ENCODE measurements at regions not wholly inside any gene's neighbourhood (a gene's known extent, or its start where the extent isn't known, plus 50 kb on each side); places are given as distances from the start of the nearest gene placed in this dataset.

DNA sequence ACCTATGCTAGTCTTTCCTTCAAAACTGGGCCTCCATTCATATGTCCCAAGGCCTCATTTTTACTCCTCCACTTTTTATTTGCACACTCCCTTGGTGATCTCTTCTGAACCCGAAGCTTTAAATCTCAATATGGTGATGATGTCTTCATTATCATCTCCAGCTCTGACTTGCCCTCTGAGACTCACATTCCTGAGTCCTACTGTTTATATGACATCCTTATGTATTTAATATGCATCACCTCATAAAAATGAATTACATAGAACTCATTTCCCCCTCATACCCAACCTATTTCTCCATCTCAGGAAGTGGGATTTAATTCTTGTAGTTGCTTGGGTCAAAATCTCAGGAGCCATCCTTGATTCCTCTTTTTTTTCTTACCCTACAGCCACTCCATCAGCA is 473.0 kb downstream of the EBF1 start:
- 73% methylated on average over 1 of the region's 1 CpG for WGBS

DNA sequence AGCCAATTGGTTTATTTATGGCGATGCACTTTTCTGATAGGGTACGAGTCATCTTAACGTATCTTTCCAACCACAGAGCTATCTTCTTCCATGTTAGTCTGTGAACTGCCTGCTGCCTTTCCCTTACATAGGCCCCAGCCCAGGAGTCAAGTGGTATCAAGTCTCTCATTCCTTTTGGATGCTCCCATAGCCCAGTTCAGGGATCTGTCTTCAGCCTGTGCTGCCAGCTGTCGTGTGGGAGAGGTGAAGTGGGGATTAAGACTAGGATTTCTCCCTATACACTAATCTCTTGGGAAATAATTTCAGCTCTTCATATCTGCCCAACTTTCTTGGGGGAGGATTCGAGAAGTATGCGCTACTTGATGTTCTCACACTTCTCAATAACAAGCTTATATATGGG is 475.7 kb downstream of the EBF1 start:
- Histone ChIP-seq H3K27me3 (no peaks in the 10 kb centered on the region), H3K27ac (no peak overlapping the region), H3K36me3 (no peaks in the 10 kb centered on the region), H3K4me3 (no peak overlapping the region), H3K4me1 (no peaks in the 10 kb centered on the region), H3K9me3 (no peaks in the 10 kb centered on the region)
- TF ChIP-seq, protein P1, sequence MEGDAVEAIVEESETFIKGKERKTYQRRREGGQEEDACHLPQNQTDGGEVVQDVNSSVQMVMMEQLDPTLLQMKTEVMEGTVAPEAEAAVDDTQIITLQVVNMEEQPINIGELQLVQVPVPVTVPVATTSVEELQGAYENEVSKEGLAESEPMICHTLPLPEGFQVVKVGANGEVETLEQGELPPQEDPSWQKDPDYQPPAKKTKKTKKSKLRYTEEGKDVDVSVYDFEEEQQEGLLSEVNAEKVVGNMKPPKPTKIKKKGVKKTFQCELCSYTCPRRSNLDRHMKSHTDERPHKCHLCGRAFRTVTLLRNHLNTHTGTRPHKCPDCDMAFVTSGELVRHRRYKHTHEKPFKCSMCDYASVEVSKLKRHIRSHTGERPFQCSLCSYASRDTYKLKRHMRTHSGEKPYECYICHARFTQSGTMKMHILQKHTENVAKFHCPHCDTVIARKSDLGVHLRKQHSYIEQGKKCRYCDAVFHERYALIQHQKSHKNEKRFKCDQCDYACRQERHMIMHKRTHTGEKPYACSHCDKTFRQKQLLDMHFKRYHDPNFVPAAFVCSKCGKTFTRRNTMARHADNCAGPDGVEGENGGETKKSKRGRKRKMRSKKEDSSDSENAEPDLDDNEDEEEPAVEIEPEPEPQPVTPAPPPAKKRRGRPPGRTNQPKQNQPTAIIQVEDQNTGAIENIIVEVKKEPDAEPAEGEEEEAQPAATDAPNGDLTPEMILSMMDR (IDR thresholded peaks at IDR 0.05): no peak
- TF ChIP-seq POLR2AphosphoS5 (IDR thresholded peaks at IDR 0.05) (no peak), EP300 (IDR thresholded peaks at IDR 0.05) (no peak), POLR2A (IDR thresholded peaks at IDR 0.05) (no peak)
- no peak for DNase-seq (ENCODE audit: low spot score in 2 of 2)
- WGBS: 90% methylated on average over 6 of the region's 6 CpGs

More for the DNA sequence above, 473.0 kb downstream of the EBF1 start:
- Histone ChIP-seq H3K36me3 (no peaks in the 10 kb centered on the region), H3K4me3 (no peak overlapping the region), H3K9me3 (no peaks in the 10 kb centered on the region), H3K4me1 (no peaks in the 10 kb centered on the region), H3K27me3 (no peaks in the 10 kb centered on the region), H3K27ac (no peak overlapping the region)
- no peak for DNase-seq (ENCODE audit: low spot score in 2 of 2)
- TF ChIP-seq, protein P1 (IDR thresholded peaks at IDR 0.05): no peak
- no peak for TF ChIP-seq POLR2AphosphoS5 (IDR thresholded peaks at IDR 0.05)
- no peak for TF ChIP-seq POLR2A (IDR thresholded peaks at IDR 0.05)
- TF ChIP-seq EP300 (IDR thresholded peaks at IDR 0.05): no peak

DNA sequence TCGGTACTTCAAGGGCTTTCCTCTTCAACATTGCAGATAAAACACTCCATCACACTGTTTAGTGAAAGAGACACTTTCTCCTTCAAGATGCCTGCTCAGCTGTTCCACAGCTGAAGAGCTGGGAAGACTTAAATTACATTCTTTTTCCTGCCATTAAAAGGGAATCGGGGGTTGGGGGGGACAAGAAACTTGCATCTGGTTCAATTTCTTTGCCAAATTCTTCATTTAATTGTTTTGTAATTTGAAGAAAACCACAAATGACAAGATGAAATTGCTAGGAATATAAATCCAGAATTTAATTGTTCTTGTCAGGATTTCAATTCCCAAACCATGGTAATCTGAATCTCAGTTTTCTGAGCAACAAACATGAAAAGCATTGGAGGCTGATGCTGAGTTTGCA is 478.3 kb downstream of the EBF1 start:
- DNase-seq (ENCODE audit: low spot score in 2 of 2): no peak
- H3K4me3 ChIP-seq: no peak overlapping the region
- no peaks in the 10 kb centered on the region for H3K36me3 ChIP-seq
- TF ChIP-seq POLR2AphosphoS5 (IDR thresholded peaks at IDR 0.05): no peak
- no peak for TF ChIP-seq POLR2A (IDR thresholded peaks at IDR 0.05)
- TF ChIP-seq, protein P1 (IDR thresholded peaks at IDR 0.05): no peak
- TF ChIP-seq EP300 (IDR thresholded peaks at IDR 0.05): no peak
- H3K27ac ChIP-seq: no peak overlapping the region
- no peaks in the 10 kb centered on the region for H3K4me1 ChIP-seq
- WGBS: 60% methylated on average over 2 of the region's 2 CpGs
- no peaks in the 10 kb centered on the region for H3K9me3 ChIP-seq
- H3K27me3 ChIP-seq: no peaks in the 10 kb centered on the region

DNA sequence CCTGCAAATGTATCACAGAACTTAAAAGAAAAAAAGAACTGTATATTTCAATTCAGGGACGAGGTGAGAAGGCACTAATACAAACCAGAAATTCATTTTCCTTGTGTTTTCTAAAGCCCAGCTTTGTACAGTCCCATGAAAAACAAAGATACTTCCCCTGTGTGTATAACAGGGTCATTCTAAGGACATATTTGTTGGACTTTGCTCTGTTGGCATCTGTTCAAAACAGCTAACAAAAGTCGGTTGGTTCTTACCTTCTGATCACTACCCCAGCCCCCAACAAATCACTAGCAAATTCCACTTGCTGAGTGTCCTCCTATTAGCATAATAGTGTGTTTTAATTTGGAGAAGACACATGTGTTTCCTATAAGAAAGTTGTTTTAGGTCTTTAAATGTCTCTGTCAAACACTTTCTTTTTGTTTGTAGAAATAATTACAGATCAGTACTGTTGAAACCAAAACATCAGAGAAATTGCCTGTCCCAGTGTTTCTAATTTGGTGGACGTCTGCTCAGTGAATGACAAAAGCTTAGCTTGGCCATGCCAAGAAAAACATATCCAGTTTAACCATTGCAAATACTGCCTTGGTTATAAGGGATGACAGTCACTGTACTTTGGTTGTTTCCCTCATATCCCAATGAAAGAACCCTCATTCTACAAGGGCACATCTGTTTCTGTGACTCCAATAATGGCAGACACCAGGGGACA is 480.5 kb downstream of the EBF1 start:
- no peaks in the 10 kb centered on the region for H3K4me1 ChIP-seq
- no peak for TF ChIP-seq POLR2A (IDR thresholded peaks at IDR 0.05)
- TF ChIP-seq EP300 (IDR thresholded peaks at IDR 0.05): no peak
- TF ChIP-seq POLR2AphosphoS5 (IDR thresholded peaks at IDR 0.05): no peak
- TF ChIP-seq, protein P1 (IDR thresholded peaks at IDR 0.05): no peak
- H3K4me3 ChIP-seq: no peak overlapping the region
- no peaks in the 10 kb centered on the region for H3K36me3 ChIP-seq
- WGBS: 34% methylated on average over 3 of the region's 3 CpGs
- no peak overlapping the region for H3K27ac ChIP-seq
- no peaks in the 10 kb centered on the region for H3K27me3 ChIP-seq
- no peaks in the 10 kb centered on the region for H3K9me3 ChIP-seq
- no peak for DNase-seq (ENCODE audit: low spot score in 2 of 2)

DNA sequence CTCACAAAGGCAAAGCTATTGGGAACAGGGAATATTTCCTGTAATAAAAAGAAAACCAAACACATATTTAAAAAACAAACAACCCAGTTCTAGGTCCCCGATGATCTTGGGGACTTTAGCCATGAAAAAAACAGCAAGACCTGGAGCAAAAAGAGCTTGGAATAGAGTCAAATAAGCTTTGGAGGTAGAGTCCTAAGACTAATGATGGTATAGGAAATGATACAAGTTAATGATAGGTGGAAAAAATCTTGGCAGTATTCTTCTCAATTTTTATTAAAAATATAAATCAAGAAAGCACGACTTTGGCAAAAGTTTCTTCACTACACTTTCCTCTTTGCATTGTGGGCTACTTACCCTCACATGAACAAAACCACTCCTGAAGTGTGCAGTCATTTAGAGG is 481.5 kb downstream of the EBF1 start:
- TF ChIP-seq EP300 (IDR thresholded peaks at IDR 0.05): no peak
- TF ChIP-seq, protein P1 (IDR thresholded peaks at IDR 0.05): no peak
- TF ChIP-seq POLR2A (IDR thresholded peaks at IDR 0.05): no peak
- TF ChIP-seq POLR2AphosphoS5 (IDR thresholded peaks at IDR 0.05): no peak
- no peaks in the 10 kb centered on the region for H3K36me3 ChIP-seq
- H3K27ac ChIP-seq: no peak overlapping the region
- WGBS: 73% methylated on average over 2 of the region's 2 CpGs
- H3K9me3 ChIP-seq: no peaks in the 10 kb centered on the region
- H3K27me3 ChIP-seq: no peaks in the 10 kb centered on the region
- no peak overlapping the region for H3K4me3 ChIP-seq
- DNase-seq (ENCODE audit: low spot score in 2 of 2): no peak
- H3K4me1 ChIP-seq: no peaks in the 10 kb centered on the region
